ENCODE measurements at regions not wholly inside any gene's neighbourhood (a gene's known extent, or its start where the extent isn't known, plus 50 kb on each side); places are given as distances from the start of the nearest gene placed in this dataset.

DNA sequence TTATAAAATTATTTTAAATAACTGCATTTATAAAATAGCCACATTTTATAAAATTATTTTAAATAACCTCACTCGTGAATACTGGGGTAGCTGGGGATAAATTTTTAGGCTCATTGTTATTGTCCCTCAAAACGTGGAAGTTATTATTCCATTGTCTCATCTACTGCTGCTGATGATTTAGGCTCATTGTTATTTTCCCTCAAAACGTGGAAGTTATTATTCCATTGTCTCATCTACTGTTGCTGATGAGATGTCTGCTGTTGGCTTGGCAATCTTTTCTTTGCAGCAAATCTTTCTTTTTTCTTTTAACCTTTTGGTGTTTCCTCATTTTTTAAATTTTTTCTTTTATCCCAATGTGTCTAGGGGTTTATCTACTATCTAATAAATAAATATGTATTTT is 182.6 kb upstream of the PZP start:
- Histone ChIP-seq H3K27ac (ENCODE audit: low read depth, low read length, poor library complexity, severe bottlenecking) (no peak overlapping the region), H3K36me3 (ENCODE audit: insufficient read depth, low read length) (no peaks in the 10 kb centered on the region), H3K9me2 (ENCODE audit: low read depth, low read length) (no peaks in the 10 kb centered on the region)

DNA sequence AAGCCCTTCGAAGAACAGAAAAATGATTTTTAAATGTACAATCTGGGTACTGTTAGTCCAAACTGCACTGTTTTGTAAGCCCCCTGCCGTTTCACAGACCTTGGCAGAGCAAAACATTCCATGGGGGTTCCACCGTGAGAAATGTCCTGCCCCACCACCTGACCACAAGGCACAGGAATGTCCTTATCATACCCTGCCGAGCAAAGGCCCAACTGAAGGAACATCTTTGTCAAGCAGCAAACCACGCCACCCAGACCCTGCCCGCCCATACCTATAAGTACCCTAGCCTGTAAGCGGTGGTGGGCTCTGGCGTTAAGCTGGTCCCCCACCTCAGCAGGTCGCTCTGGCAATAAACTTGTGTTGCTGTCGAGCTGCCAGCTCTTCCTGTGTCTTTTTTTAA is 181.6 kb upstream of the PZP start:
- Histone ChIP-seq H3K4me3 (ENCODE audit: low read depth, low read length, poor library complexity, severe bottlenecking) (no peak overlapping the region), H3F3A (ENCODE audit: insufficient read depth, low read length) (no peaks in the 10 kb centered on the region), H3K4me1 (ENCODE audit: insufficient read depth, low read length, severe bottlenecking) (peaks cover 15% of the 10 kb centered on the region), H3K9me2 (ENCODE audit: low read depth, low read length) (no peaks in the 10 kb centered on the region), H2AFZ (ENCODE audit: low read length) (no peak overlapping the region), H3K27ac (ENCODE audit: low read depth, low read length, poor library complexity, severe bottlenecking) (no peak overlapping the region), H3K9me3 (ENCODE audit: low read length) (no peaks in the 10 kb centered on the region), H3K27me3 (ENCODE audit: insufficient read depth, low read length) (no peaks in the 10 kb centered on the region), H3K36me3 (ENCODE audit: insufficient read depth, low read length) (no peaks in the 10 kb centered on the region), H3K9ac (ENCODE audit: low read length) (no peak overlapping the region), H3K4me2 (ENCODE audit: low read length) (no peak overlapping the region), H4K20me1 (ENCODE audit: insufficient read depth, low read length) (no peaks in the 10 kb centered on the region), H3K79me2 (ENCODE audit: insufficient read depth, low read length) (no peaks in the 10 kb centered on the region)
- TF ChIP-seq EZH2 (IDR thresholded peaks at IDR 0.05; ENCODE audit: borderline replicate concordance, low read length) = no peak
- TF ChIP-seq, protein P1, sequence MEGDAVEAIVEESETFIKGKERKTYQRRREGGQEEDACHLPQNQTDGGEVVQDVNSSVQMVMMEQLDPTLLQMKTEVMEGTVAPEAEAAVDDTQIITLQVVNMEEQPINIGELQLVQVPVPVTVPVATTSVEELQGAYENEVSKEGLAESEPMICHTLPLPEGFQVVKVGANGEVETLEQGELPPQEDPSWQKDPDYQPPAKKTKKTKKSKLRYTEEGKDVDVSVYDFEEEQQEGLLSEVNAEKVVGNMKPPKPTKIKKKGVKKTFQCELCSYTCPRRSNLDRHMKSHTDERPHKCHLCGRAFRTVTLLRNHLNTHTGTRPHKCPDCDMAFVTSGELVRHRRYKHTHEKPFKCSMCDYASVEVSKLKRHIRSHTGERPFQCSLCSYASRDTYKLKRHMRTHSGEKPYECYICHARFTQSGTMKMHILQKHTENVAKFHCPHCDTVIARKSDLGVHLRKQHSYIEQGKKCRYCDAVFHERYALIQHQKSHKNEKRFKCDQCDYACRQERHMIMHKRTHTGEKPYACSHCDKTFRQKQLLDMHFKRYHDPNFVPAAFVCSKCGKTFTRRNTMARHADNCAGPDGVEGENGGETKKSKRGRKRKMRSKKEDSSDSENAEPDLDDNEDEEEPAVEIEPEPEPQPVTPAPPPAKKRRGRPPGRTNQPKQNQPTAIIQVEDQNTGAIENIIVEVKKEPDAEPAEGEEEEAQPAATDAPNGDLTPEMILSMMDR (IDR thresholded peaks at IDR 0.05; ENCODE audit: low read length) = no peak

More for the DNA sequence above, 182.6 kb upstream of the PZP start:
- H3K79me2 ChIP-seq (ENCODE audit: insufficient read depth, low read length) = no peaks in the 10 kb centered on the region
- no peak overlapping the region for H3K4me3 ChIP-seq (ENCODE audit: low read depth, low read length, poor library complexity, severe bottlenecking)
- no peaks in the 10 kb centered on the region for H3K27me3 ChIP-seq (ENCODE audit: insufficient read depth, low read length)
- H2AFZ ChIP-seq (ENCODE audit: low read length) = no peak overlapping the region
- no peaks in the 10 kb centered on the region for H4K20me1 ChIP-seq (ENCODE audit: insufficient read depth, low read length)
- TF ChIP-seq EZH2 (IDR thresholded peaks at IDR 0.05; ENCODE audit: borderline replicate concordance, low read length) = no peak
- TF ChIP-seq, protein P1 (IDR thresholded peaks at IDR 0.05; ENCODE audit: low read length) = no peak
- no peaks in the 10 kb centered on the region for H3F3A ChIP-seq (ENCODE audit: insufficient read depth, low read length)
- no peak overlapping the region for H3K4me2 ChIP-seq (ENCODE audit: low read length)
- no peaks in the 10 kb centered on the region for H3K9me3 ChIP-seq (ENCODE audit: low read length)
- peaks cover 15% of the 10 kb centered on the region for H3K4me1 ChIP-seq (ENCODE audit: insufficient read depth, low read length, severe bottlenecking)
- H3K9ac ChIP-seq (ENCODE audit: low read length) = no peak overlapping the region

DNA sequence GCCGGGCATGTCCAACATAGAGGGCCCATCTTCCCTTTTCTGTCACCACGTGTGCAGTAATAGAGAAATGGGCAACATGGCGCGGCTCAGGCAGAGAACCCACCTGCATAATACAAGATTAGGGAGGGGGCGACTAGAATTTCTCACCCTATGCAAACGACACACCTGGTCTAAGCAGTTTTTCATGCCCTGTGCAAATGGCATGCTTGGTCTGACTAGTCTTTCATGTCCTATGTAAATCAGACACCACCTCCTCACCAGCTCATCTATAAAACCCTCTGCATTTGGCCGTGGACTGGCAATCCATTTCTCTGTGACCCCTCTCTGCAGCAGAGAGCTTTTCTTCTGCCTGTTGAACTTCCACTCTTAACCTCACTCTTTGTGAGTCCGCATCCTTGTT is 180.2 kb upstream of the PZP start:
- Histone ChIP-seq H2AFZ (ENCODE audit: low read length) (no peak overlapping the region), H3K9me3 (ENCODE audit: low read length) (no peaks in the 10 kb centered on the region)

More for the DNA sequence above, 180.2 kb upstream of the PZP start:
- Histone ChIP-seq H3K9me2 (ENCODE audit: low read depth, low read length) (no peaks in the 10 kb centered on the region), H3K4me3 (ENCODE audit: low read depth, low read length, poor library complexity, severe bottlenecking) (no peak overlapping the region), H3K9ac (ENCODE audit: low read length) (no peak overlapping the region), H3K4me2 (ENCODE audit: low read length) (no peak overlapping the region), H3K27me3 (ENCODE audit: insufficient read depth, low read length) (no peaks in the 10 kb centered on the region), H3K79me2 (ENCODE audit: insufficient read depth, low read length) (no peaks in the 10 kb centered on the region), H3F3A (ENCODE audit: insufficient read depth, low read length) (no peaks in the 10 kb centered on the region), H3K4me1 (ENCODE audit: insufficient read depth, low read length, severe bottlenecking) (peaks cover 15% of the 10 kb centered on the region), H3K36me3 (ENCODE audit: insufficient read depth, low read length) (no peaks in the 10 kb centered on the region), H4K20me1 (ENCODE audit: insufficient read depth, low read length) (no peaks in the 10 kb centered on the region), H3K27ac (ENCODE audit: low read depth, low read length, poor library complexity, severe bottlenecking) (no peak overlapping the region)
- TF ChIP-seq, protein P1 (IDR thresholded peaks at IDR 0.05; ENCODE audit: low read length) = no peak
- no peak for TF ChIP-seq EZH2 (IDR thresholded peaks at IDR 0.05; ENCODE audit: borderline replicate concordance, low read length)
